ENCODE measurements at regions not wholly inside any gene's neighbourhood (a gene's known extent, or its start where the extent isn't known, plus 50 kb on each side); places are given as distances from the start of the nearest gene placed in this dataset.

- DNase-seq, result no peak
Measured at GRCh38 chr15:29323557-29323956, 53.9 kb upstream of the NSMCE3 start.

- DNase-seq, result no peak
Measured at GRCh38 chr15:29322415-29322814, 52.8 kb upstream of the NSMCE3 start.

- DNase-seq, result no peak
Measured at GRCh38 chr15:29320420-29320819, 50.8 kb upstream of the NSMCE3 start.

- DNase-seq, result no peak
Measured at GRCh38 chr15:29319823-29320222, 50.2 kb upstream of the NSMCE3 start.

All from hypothalamus (tissue), 51 donors.